Brain microvascular endothelial cell (primary cell): ENCODE measurements at regions not wholly inside any gene's neighbourhood (a gene's known extent, or its start where the extent isn't known, plus 50 kb on each side); places are given as distances from the start of the nearest gene placed in this dataset.

Experiments
- DNase-seq: peaks from one replicate; pipeline ENCODE4 v3.0.0-alpha.2; 2020
- H3K27ac ChIP-seq: fragments of 250-450 bp; sonication (Bioruptor Pico); 2 replicates; pipeline ENCODE4 v1.5.1; 2020; ENCODE audit warnings: mild to moderate bottlenecking, moderate library complexity
- H3K27me3 ChIP-seq: fragments of 250-450 bp; sonication (Bioruptor Pico); replicated peaks from 2 replicates; pipeline ENCODE4 v1.5.1; 2020; ENCODE audit warnings: mild to moderate bottlenecking
- H3K36me3 ChIP-seq: fragments of 250-450 bp; sonication (Bioruptor Pico); replicated peaks from 2 replicates; pipeline ENCODE4 v1.5.1; 2020; ENCODE audit warnings: mild to moderate bottlenecking
- H3K4me3 ChIP-seq: 2 replicates; pipeline ENCODE4 v1.5.1; 2011; ENCODE audit warnings: low read depth, mild to moderate bottlenecking, control low read depth, low read length, moderate library complexity
- CTCF ChIP-seq: IDR thresholded peaks from 2 replicates; pipeline ENCODE4 v1.5.1; 2011; ENCODE audit warnings: low read depth, mild to moderate bottlenecking, moderate library complexity, low read length, control low read depth, inconsistent platforms; ENCODE audit errors: missing control alignments
- in situ Hi-C: cut with HindIII; loops from 2 replicates; pipeline ENCODE4 v1.10.0; 2017; ENCODE audit warnings: low sequenced_read_pairs, low pct_ligation_motif_present

DNA sequence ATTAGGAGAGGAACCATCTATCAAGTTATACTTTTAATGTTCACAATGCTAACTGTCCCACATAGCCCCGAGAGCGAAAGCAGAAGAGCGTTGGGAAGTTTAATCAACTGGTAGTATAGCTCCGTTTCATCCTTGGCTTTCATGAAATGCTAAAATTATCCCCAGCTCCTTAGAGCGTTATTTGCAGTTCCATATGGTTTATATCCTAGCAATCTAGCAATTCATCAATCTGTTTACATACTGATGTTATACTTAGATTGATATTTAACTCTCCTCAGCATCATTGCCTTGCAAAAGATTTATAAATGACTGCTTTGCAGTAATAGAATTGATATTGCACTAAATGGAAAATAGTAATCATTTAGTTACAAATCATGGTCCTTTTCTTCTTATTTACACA is 419.8 kb downstream of the COG6 start:
- Histone ChIP-seq H3K4me3 (no peak overlapping the region), H3K36me3 (no peaks in the 10 kb centered on the region), H3K27me3 (no peaks in the 10 kb centered on the region), H3K27ac (no peak overlapping the region)
- DNase-seq = no peak
- TF ChIP-seq CTCF = no peak
- in situ Hi-C loops = no loop called here

GRCh38 chr13:40076765-40077362 is 421.4 kb downstream of the COG6 start:
- no peak overlapping the region for H3K4me3 ChIP-seq
- no peak for TF ChIP-seq CTCF
- no peak overlapping the region for H3K27ac ChIP-seq
- H3K36me3 ChIP-seq = no peaks in the 10 kb centered on the region
- in situ Hi-C loops = no loop called here
- H3K27me3 ChIP-seq = no peaks in the 10 kb centered on the region
- DNase-seq = no peak

DNA sequence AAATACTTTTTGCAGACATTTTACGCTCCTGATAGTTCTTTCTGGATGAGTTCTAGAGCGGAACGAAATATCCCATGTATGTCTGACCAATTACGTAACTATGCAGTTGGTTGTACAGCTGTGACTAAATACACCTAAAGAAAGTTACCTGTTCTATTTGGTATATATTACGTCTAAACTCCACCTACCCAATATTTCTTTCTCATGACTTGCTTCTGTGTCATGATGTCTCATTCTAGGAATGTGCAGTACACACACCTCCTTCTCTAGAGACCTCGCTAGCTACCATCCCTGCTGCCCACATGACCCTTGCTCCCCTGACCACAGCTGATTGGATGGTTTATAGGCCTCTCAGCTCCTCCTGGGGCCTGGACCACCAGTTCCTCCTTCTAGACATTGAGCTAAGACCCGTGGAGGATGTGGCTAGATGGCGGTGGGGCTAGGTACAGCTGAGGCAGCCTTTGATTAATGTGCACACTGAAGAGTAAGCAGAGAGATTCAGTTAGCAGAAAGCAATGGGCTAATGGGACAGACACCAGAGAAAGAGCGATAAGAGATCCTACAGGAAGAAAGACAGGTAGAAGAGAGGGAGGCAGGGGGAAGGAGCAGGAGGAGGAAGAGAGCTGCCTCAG is 422.1 kb downstream of the COG6 start:
- no peak for TF ChIP-seq CTCF
- H3K4me3 ChIP-seq = no peak overlapping the region
- no peaks in the 10 kb centered on the region for H3K27me3 ChIP-seq
- no peak for DNase-seq
- no peaks in the 10 kb centered on the region for H3K36me3 ChIP-seq
- in situ Hi-C loops = no loop called here
- H3K27ac ChIP-seq = no peak overlapping the region

GRCh38 chr13:40079721-40080120 is 424.3 kb downstream of the COG6 start:
- no peak for DNase-seq
- in situ Hi-C loops = no loop called here
- no peaks in the 10 kb centered on the region for H3K36me3 ChIP-seq
- H3K27ac ChIP-seq = no peak overlapping the region
- TF ChIP-seq CTCF = no peak
- H3K4me3 ChIP-seq = no peak overlapping the region
- H3K27me3 ChIP-seq = no peaks in the 10 kb centered on the region

- in situ Hi-C loops = no loop called here
- DNase-seq = no peak
- no peaks in the 10 kb centered on the region for H3K36me3 ChIP-seq
- no peak overlapping the region for H3K4me3 ChIP-seq
- H3K27me3 ChIP-seq = no peaks in the 10 kb centered on the region
- no peak overlapping the region for H3K27ac ChIP-seq
- TF ChIP-seq CTCF = no peak
Measured at GRCh38 chr13:40080676-40081075, 425.2 kb downstream of the COG6 start.

DNA sequence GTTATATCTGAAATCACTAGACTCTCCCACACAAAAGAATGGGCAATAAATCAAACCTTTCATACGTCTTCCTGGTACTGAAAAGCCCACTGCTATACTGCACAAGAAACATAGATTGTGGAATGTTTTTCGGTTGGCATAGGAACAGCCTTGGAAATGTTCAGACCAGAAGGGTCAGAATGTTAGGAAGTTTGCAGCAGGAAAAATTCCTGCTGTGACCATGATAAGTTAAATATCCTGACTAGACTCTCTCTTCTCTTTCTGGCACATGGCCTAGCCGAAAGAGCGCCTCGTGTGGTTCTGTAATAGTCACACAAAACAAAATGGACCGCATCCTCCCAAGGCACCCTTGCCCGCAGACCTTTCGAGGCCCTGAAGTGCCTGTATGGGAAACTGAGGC is 427.2 kb downstream of the COG6 start:
- Histone ChIP-seq H3K36me3 (no peaks in the 10 kb centered on the region), H3K4me3 (no peak overlapping the region), H3K27me3 (no peaks in the 10 kb centered on the region), H3K27ac (peak overlapping the region; percentile 14)
- DNase-seq = peak; percentile 84
- in situ Hi-C loops = no loop called here
- peak; percentile 59 for TF ChIP-seq CTCF
